NCI-H446 treated with DMSO at 0.1 percent for 48 hours (cell line): ENCODE measurements at regions not wholly inside any gene's neighbourhood (a gene's known extent, or its start where the extent isn't known, plus 50 kb on each side); places are given as distances from the start of the nearest gene placed in this dataset.
"Not testable (repeated sequence)": the region's sequence is repeated elsewhere in the genome, so short reads cannot be mapped to it uniquely, and the experiment has no call there.

Experiments used
- DNase-seq: peaks from one replicate; lab custom pipeline; 2025; lab: John Stamatoyannopoulos, UW

GRCh38 chr5:84480873-84481637, 96.4 kb upstream of the EDIL3 start:
- DNase-seq: no peak

GRCh38 chr5:84478603-84479002, 93.9 kb upstream of the EDIL3 start:
- DNase-seq: no peak

GRCh38 chr5:84477485-84477884, 92.8 kb upstream of the EDIL3 start:
- DNase-seq: no peak

GRCh38 chr5:84474126-84474525, 89.4 kb upstream of the EDIL3 start:
- DNase-seq: no peak

GRCh38 chr5:84453405-84453804, 68.7 kb upstream of the EDIL3 start:
- DNase-seq: no peak

- no peak for DNase-seq
These were observed 66.1 kb upstream of the EDIL3 start for GRCh38 chr5:84450617-84451414.

- no peak for DNase-seq
These were observed 60.5 kb upstream of the EDIL3 start for GRCh38 chr5:84445049-84445685.

GRCh38 chr5:84438456-84438855, 53.8 kb upstream of the EDIL3 start:
- DNase-seq: no peak

- DNase-seq: no peak
These were observed 53.1 kb upstream of the EDIL3 start for GRCh38 chr5:84437673-84438315.

- no peak for DNase-seq
These were observed 52.2 kb upstream of the EDIL3 start for GRCh38 chr5:84436866-84437265.

GRCh38 chr5:84435861-84436346, 51.2 kb upstream of the EDIL3 start:
- not testable (repeated sequence) for DNase-seq
